HG03439 (cell line): ENCODE measurements at regions not wholly inside any gene's neighbourhood (a gene's known extent, or its start where the extent isn't known, plus 50 kb on each side); places are given as distances from the start of the nearest gene placed in this dataset.

Experiments used
- ATAC-seq: cut with Tn5 transposase; IDR thresholded peaks from one replicate; pipeline ENCODE4 v1.9.1; 2021; ENCODE audit warnings: mild to moderate bottlenecking, moderate library complexity; ENCODE audit not compliant: unreplicated experiment

- no peak for ATAC-seq
Measured at GRCh38 chr18:10032331-10033015, 118.7 kb downstream of the VAPA start.

GRCh38 chr18:10033016-10033399, 119.2 kb downstream of the VAPA start:
- no peak for ATAC-seq

GRCh38 chr18:10035281-10035991, 121.6 kb downstream of the VAPA start:
- no peak for ATAC-seq

- no peak for ATAC-seq
Measured at GRCh38 chr18:10036479-10036878, 122.7 kb downstream of the VAPA start.

GRCh38 chr18:10037181-10037580, 123.4 kb downstream of the VAPA start:
- ATAC-seq, result no peak

GRCh38 chr18:10038268-10038667, 124.5 kb downstream of the VAPA start:
- ATAC-seq, result no peak

- no peak for ATAC-seq
Measured at GRCh38 chr18:10040287-10041011, 126.6 kb downstream of the VAPA start.

- no peak for ATAC-seq
Measured at GRCh38 chr18:10041180-10041579, 127.4 kb downstream of the VAPA start.

GRCh38 chr18:10042492-10042891, 128.7 kb downstream of the VAPA start:
- ATAC-seq, result no peak

GRCh38 chr18:10044054-10044453, 130.2 kb downstream of the VAPA start:
- ATAC-seq, result no peak

- no peak for ATAC-seq
Measured at GRCh38 chr18:10045296-10045891, 131.6 kb downstream of the VAPA start.

GRCh38 chr18:10046178-10046807, 132.5 kb downstream of the VAPA start:
- no peak for ATAC-seq

- no peak for ATAC-seq
Measured at GRCh38 chr18:10047237-10047636, 133.4 kb downstream of the VAPA start.

GRCh38 chr18:10049747-10050146, 135.9 kb downstream of the VAPA start:
- no peak for ATAC-seq

GRCh38 chr18:10050956-10051355, 137.1 kb downstream of the VAPA start:
- ATAC-seq, result no peak

GRCh38 chr18:10051877-10052631, 138.2 kb downstream of the VAPA start:
- no peak for ATAC-seq

GRCh38 chr18:10052871-10053270, 139.1 kb downstream of the VAPA start:
- no peak for ATAC-seq

GRCh38 chr18:10053861-10054260, 140.0 kb downstream of the VAPA start:
- ATAC-seq, result no peak

- ATAC-seq, result no peak
Measured at GRCh38 chr18:10054366-10054765, 140.6 kb downstream of the VAPA start.

- no peak for ATAC-seq
Measured at GRCh38 chr18:10055125-10055750, 141.4 kb downstream of the VAPA start.
